HG03521 (cell line): ENCODE measurements at regions not wholly inside any gene's neighbourhood (a gene's known extent, or its start where the extent isn't known, plus 50 kb on each side); places are given as distances from the start of the nearest gene placed in this dataset.

Experiments used
- ATAC-seq: cut with Tn5 transposase; IDR thresholded peaks from one replicate; pipeline ENCODE4 v1.9.1; 2021; ENCODE audit warnings: mild to moderate bottlenecking, moderate library complexity; ENCODE audit not compliant: unreplicated experiment

DNA sequence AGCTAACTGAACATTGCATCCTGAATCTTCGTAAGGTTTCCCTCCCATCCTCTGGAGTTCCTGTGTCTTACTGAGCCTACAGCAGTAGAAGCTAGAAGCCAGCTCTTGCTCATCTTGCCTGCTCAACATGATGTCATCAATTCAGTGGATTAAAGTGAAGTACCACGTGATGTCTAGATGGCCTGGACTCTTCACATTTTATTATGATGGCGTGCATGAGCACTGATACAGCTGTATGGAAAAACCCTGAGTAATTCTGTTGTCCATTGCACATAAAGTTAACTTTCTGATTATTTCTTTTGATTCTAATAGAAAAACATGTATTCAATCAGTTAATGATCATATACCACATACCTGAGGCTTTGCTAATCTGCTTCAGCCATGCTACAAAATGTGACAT, 2387.7 kb upstream of the TENM3 start:
- no peak for ATAC-seq

DNA sequence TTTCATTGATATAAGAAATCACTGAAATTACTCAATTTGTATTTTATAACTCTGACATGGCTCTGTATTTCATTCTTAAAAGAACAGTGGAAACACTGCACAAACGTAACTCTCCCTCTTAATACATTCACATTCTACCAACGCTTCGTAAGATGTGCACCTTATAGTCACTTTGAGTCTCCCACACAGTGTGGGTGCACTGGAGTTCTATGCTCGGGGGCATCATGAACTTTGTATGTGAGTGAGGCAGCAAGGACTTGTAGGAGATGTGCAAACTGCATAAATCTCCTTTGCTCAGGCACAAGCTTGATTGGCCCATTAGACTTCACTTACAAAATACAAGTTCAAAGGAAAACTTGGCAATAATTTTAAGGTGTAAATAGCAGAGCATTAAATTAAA, 2385.0 kb upstream of the TENM3 start:
- ATAC-seq, result no peak

DNA sequence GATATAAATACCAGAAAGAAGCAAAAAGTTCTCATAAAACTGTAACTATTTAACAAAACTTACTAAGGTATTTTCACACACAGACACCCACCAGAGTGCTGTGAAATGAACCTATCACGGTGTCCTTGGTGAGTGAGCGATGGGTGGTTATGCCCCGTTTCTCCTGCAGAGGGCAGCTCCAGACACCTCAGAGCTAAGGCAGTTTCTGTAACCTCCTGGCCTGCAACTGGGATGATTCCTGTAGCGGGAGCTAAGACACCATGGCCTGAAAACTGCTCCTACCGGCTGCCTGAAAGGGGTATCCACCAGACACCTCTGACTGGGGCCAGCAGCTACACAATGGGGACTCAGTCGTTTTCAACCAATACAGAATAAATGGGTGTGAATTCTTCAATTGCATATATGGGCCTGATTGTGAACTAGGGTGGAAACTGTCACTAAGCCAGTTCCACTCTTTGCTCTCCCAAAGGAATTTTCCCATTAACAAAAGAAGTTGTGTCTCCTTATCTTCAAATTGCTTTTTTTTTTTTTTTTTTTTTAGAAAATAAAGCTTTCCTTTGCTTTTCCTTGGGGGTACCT, 2375.8 kb upstream of the TENM3 start:
- peak; percentile 98 for ATAC-seq

GRCh38 chr4:179871726-179872125, 2371.5 kb upstream of the TENM3 start:
- no peak for ATAC-seq

DNA sequence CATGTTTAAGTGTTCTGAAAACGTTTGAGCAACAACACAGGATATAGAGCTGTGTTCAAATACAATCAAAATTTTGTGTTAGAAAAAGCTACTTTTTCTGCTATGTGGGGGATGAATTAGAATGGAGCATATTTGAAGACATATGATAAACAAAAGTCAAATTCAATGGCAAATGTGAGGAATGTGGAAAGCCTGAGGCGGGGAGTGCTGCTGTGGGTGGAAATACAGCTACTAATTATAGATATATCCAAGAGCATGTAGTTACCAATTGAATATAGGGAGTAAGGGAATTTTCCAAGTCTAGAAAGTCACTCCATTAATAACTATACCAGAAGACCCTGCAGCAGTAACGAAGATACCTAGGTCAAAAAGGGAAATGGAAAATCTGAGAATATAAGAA, 2370.4 kb upstream of the TENM3 start:
- no peak for ATAC-seq

DNA sequence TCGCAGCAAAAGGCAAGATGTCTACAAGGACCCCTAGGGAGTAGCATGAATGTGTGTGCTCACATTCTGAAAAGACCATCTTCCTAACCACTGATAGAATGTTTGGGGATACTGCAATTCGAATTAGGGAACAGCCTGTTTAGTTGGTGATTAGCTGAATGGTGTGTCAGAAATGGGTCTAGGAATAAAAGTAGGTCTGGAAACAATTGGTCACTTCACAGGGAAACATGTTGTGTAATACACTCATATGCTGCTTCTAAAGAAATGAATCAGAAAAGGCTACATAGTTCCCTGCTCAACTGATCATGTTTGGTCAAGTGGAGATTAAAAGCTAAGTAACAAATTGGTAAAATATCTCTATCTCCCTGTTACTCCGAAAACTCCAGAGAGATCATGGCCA, 2362.4 kb upstream of the TENM3 start:
- no peak for ATAC-seq

DNA sequence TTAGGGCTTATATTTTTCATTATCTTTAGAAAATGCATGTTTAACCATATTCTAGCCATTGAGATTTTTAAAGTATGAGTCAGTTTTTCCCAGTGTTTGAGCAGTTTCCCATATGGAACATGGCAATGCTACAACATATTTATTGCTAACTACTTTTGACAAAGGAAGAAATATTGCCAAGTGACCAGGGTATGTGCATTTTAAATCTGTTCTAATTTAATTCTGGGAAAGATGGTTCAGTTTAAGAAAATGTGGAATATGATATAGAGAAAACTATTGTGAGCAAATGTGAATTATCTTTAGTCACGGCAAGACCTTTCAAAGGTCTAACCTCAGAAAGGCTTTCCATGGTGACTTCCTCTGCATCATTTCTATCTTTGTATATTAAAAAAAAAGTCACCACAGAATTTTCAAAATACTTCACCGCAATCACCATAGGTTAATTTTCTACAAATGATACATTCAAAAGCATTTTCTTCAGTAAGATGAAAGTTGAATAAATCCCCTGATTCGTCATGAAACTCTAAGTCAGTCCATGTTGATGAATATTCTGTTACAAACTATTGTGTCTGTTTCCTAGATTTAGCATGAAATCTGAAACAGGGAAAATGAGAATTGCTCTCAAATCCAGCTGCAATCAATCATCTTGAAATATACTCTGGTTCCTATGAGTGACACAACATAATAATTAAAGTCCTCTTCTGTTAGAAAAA, 2349.0 kb upstream of the TENM3 start:
- no peak for ATAC-seq

- no peak for ATAC-seq
Measured at GRCh38 chr4:179919587-179919986, 2323.6 kb upstream of the TENM3 start.

DNA sequence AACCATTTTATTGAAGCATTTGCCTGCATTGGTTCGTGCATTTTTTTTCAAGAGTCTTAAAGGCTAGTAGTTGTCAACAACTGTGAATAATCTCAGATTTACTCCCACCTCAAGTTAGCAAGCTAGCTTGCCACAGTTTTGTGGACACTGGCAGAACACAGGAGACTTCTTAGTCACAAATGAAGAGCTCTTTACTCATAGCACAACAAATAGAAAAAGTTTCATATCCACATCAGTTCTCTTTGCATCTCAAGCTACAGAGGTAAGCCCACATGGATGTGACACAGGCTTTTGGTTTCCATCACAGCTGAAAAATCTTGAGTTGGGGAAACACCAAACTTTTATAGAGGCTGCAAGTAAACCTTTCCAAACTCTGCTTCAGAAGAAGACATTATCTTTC, 2315.7 kb upstream of the TENM3 start:
- ATAC-seq, result no peak

GRCh38 chr4:179941911-179942310, 2301.3 kb upstream of the TENM3 start:
- no peak for ATAC-seq

- no peak for ATAC-seq
Measured at GRCh38 chr4:179976777-179977176, 2266.4 kb upstream of the TENM3 start.

- ATAC-seq, result no peak
Measured at GRCh38 chr4:179977378-179977777, 2265.8 kb upstream of the TENM3 start.

- ATAC-seq, result no peak
Measured at GRCh38 chr4:179981161-179981560, 2262.0 kb upstream of the TENM3 start.

DNA sequence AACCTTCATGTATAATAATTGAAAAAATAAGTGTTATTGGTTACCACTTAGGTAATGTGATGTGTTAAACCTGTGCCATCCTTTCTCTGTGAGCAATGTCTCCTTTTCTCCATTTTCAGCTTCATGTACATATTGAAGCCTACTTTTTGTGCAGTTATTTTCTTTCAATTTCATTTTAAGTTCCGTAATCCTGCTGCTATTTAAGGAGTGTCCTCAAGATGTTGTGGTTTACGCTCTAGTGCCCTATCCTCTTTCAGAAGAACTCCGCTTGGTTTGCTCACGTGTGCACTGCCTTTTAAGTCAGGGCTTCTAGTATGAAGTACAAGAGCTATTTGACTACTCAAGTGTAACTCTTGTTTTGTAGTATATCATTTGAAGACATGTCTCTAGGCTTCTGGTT, 2253.2 kb upstream of the TENM3 start:
- peak; percentile 99 for ATAC-seq

DNA sequence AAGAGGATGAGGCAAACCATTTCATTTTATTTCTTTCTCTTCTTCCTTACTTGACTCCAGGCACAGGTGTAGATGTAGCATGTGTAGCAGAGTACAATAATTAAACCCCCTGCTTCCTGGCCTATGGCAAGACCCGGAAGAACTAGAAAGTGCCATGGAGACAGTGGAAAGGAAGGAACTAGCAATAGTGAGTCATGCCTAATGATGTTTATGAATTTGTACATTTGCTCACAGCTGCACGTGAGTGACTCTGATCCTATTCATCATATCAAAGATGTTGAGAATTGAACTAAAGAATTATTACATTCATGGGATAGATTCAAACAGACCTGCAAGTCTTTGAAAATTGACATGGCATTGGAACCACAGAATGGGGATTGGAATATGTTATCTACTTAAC, 2233.9 kb upstream of the TENM3 start:
- no peak for ATAC-seq

GRCh38 chr4:180028682-180029081, 2214.5 kb upstream of the TENM3 start:
- no peak for ATAC-seq

DNA sequence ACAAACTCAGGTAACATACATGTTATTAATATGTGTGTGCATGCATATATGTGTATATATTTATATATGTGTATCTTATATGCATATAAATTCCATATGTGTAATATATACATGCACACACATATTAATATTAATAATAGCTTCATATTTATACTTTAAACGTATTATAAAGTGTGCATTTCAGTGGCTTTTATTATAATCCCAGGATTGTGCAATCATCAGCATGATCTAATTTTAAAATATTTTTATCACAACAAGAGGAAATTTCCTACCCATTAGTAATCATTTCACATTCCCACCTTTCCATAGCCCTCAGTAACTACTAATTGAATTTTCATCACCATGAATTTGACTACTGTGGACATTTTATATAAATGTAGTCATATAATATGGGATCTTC, 2211.9 kb upstream of the TENM3 start:
- no peak for ATAC-seq

DNA sequence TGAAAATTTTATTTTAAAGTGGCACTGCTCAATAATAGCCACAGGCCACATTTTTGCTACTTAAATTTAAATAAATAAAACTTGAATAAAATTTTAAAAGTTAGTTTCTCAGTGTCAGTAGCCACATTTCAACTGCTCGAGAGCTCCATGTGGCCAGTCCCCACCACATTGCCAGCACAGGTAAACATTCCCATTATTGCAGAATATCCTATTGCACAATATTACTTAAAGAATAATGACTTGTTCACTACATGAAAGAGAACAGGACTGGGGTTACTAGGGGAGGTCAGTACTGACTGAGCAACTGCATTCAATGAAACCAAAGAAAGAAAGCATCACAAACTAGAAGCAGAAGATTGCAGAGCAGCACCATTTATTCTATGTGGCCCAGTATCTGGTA, 2201.6 kb upstream of the TENM3 start:
- ATAC-seq, result no peak

GRCh38 chr4:180052629-180053028, 2190.6 kb upstream of the TENM3 start:
- no peak for ATAC-seq

DNA sequence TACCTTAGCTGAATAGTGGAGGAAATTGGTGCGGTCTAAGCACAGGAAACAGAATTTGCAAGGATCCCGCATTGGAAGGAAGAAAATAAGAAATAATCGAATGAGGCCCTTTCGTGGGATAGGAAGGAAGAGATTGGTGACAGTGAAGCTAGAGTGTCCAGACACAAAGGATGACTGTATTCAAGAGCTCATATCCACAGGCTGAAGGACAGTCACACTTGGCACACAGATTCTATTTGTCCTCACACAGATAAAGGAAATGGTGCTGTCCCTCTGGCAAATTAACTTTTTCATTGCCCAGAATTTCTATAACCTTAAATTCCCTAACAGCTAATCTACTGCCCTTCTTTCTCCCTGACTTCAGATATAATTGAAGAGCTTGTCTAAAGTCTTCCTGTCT, 2188.9 kb upstream of the TENM3 start:
- no peak for ATAC-seq

DNA sequence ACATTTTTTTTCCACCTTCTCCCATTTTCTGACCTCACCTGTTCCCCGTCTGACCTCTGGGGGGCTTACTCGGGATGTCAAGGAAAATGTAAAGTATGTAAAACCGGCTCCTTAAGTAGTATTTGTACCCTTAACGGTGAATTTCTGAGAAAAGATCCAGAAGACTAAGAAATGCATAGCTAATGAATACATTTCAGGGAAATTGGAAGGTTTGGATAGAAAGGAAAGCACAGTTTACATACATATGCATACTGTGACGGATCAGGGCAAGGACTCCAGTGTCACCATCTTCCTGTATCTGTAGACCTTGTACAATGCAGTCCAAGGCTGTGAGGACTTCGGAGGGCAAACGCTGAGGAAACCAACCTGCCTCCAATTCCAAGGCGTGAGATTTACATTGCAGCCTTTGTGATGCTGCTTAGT, 2185.9 kb upstream of the TENM3 start:
- ATAC-seq, result no peak

DNA sequence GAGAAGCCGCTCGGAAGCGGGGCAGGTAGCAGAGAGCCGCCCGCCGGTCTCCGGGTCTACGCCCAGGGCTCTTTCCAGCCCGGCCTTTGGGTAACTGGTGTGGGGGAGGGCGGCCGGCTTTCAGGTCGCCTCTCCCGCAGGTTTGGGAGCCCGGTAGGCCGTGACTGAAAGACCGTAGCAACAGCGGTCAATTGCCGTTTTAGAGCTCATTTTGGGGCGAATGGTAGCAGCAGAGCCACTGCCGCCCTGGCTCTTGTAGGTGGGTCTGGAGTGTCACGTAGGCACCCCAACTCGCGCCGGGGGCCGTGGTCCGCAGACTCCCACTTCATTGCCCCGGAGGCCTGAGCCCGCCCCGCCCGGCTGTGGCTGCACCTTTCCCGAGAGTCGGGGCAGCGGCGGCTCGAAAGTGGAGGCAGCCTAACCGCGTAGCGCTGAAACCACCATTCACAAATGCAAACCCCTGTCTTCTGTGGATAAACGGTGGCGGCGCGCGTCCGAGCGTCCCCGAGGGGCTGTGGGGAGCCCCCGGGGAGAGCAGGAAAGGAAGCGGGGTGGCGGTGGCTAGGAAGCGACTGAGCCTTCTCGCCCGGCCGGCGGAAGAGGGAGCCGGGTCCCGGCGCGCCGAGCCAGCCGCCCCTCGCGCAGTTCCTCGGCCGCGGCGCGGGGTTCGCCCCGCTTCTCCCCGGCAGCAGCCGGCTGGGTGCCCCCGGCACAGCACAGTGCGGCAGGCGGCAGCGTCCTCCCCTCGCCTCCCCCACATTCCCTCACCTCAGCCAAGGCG, 2185.1 kb upstream of the TENM3 start:
- peak; percentile 55 for ATAC-seq
